Ovary (tissue), 7 donors: ENCODE measurements at regions not wholly inside any gene's neighbourhood (a gene's known extent, or its start where the extent isn't known, plus 50 kb on each side); places are given as distances from the start of the nearest gene placed in this dataset.

Source experiments
- DNase-seq, 5 donors: peaks; one replicate each; pipeline ENCODE4 v3.0.0-alpha.2; 2019 to 2020
- H3K27ac ChIP-seq, 2 donors: fragments of 200-600 bp; one replicate each; pipeline versions ENCODE4 v1.5.1 to v1.8.0; 2019 to 2022
- H3K27me3 ChIP-seq: fragments of 200-600 bp; one replicate; pipeline ENCODE4 v1.8.0; 2022
- H3K36me3 ChIP-seq: fragments of 200-600 bp; sonication (generic); one replicate; pipeline ENCODE4 v1.5.1; 2019
- H3K4me1 ChIP-seq: one replicate; pipeline ENCODE4 v1.8.1; 2013; ENCODE audit warnings: mild to moderate bottlenecking, moderate library complexity; ENCODE audit not compliant: insufficient read depth
- H3K4me3 ChIP-seq: fragments of 200-600 bp; sonication (generic); one replicate; pipeline ENCODE4 v1.5.1; 2017
- H3K9me3 ChIP-seq, 2 donors: fragments of 200-600 bp in 1 of 2; sonication (generic) in 1 of 2; one replicate each; pipeline versions ENCODE4 v1.5.1 to v1.8.1; 2013 to 2019; ENCODE audit warnings: mild to moderate bottlenecking in 1 of 2, moderate library complexity in 1 of 2
- CTCF ChIP-seq, 3 donors: fragments of 450-650 bp in 2 of 3; fragments of 200-600 bp in 1 of 3; IDR thresholded peaks; one replicate each; pipeline versions ENCODE4 v1.5.1 to v1.8.0; 2016 to 2022; ENCODE audit warnings: antibody characterized with exemption in 3 of 3, mild to moderate bottlenecking in 1 of 3
- EP300 ChIP-seq: sonication (generic); formaldehyde crosslinking; IDR thresholded peaks from one replicate; pipeline ENCODE4 v1.6.1; 2017; ENCODE audit warnings: antibody characterized with exemption
- POLR2A ChIP-seq: fragments of 450-650 bp; IDR thresholded peaks from one replicate; pipeline ENCODE4 v1.6.1; 2017; ENCODE audit warnings: antibody characterized with exemption, mild to moderate bottlenecking, moderate library complexity
- WGBS, 3 donors: extraction: QIAGEN DNeasy Blood & Tissue Kit in 1 of 3; methylation state at CpG; one replicate each; pipeline versions ENCODE4 v1.1.5 to v1.1.7; 2013 to 2017; 5-methylcytosine and 5-hydroxymethylcytosine counted together
- intact Hi-C, 4 donors: fragments of 100-400 bp; cut with DNase I; formaldehyde crosslinking; loops; one replicate each; pipeline versions ENCODE4 v1.11.0 to v1.15.1; 2022 to 2023
- donor health status: DM: no; HTN: no; CAD: no; lungs with moderate emphysema.
- donor health status: DM: no; HTN: no; CAD: no.
- donor health status: Bipolar disorder and iron deficiency.
- donor health status: DM: no; HTN: no; CAD: no.
- donor health status: DM: yes; HTN: yes; CAD: no.

DNA sequence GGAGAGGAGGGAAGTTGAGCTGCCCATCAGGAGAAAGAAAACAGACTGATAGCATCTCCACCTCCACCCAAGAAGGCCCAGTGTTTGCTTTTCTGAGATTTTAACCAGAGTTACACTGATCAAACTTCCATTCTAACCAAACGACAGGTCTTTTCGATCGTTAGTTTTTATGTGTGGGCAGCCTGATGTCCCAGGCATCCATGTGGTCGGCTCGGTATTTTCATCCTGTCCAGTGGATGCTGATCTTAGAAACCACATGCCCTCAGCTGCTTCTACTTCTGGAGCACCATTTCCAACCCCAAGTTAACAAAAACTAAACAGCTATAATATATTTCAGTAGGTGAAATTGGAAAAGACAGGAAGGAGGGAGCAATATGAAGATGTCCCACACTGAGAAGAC is 536.8 kb upstream of the JAG1 start:
- no peak overlapping the region for H3K4me3 ChIP-seq
- intact Hi-C loops: no loop called here
- H3K27me3 ChIP-seq: no peaks in the 10 kb centered on the region

GRCh38 chr20:11212272-11212671 is 538.5 kb upstream of the JAG1 start:
- no peak for DNase-seq
- no peak overlapping the region for H3K4me3 ChIP-seq
- TF ChIP-seq EP300: no peak
- TF ChIP-seq POLR2A: no peak
- TF ChIP-seq CTCF (IDR thresholded peaks at IDR 0.05): no peak
- peaks cover 7% of the 10 kb centered on the region for H3K4me1 ChIP-seq
- 92 to 98% (median 94%) methylated on average over 3 of the region's 3 CpGs for WGBS, 3 donors
- H3K27me3 ChIP-seq: no peaks in the 10 kb centered on the region
- H3K27ac ChIP-seq: no peak overlapping the region
- intact Hi-C loops: no loop called here
- H3K36me3 ChIP-seq: no peaks in the 10 kb centered on the region
- no peaks in the 10 kb centered on the region for H3K9me3 ChIP-seq

More for the DNA sequence above, 536.8 kb upstream of the JAG1 start:
- no peak for TF ChIP-seq CTCF (IDR thresholded peaks at IDR 0.05)
- TF ChIP-seq POLR2A: no peak
- TF ChIP-seq EP300: no peak
- WGBS, 3 donors: 86 to 90% (median 89%) methylated on average over 5 of the region's 5 CpGs
- Histone ChIP-seq H3K9me3 (no peaks in the 10 kb centered on the region), H3K27ac (no peak overlapping the region), H3K4me1 (no peaks in the 10 kb centered on the region), H3K36me3 (no peaks in the 10 kb centered on the region)
- no peak for DNase-seq

DNA sequence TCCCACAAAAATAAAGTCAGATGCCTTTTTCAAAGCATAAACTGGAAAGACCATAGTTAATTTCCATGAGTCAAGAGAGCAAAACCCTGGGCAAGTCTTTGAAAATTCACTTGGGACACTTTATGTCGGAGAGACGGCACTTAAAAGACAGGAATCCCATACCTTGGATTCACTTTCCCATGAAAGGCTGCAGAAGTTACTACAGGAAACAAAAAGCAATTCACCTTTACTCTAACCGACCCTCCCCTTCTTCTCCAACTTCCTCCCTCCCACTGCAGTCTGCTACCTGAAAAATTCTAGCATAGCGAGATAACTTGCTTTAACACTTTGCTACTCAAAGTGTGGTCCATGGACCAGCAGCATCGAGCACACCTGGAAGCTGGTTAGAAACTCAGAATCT is 539.1 kb upstream of the JAG1 start:
- intact Hi-C loops: no loop called here
- TF ChIP-seq CTCF (IDR thresholded peaks at IDR 0.05) (no peak), POLR2A (no peak), EP300 (no peak)

DNA sequence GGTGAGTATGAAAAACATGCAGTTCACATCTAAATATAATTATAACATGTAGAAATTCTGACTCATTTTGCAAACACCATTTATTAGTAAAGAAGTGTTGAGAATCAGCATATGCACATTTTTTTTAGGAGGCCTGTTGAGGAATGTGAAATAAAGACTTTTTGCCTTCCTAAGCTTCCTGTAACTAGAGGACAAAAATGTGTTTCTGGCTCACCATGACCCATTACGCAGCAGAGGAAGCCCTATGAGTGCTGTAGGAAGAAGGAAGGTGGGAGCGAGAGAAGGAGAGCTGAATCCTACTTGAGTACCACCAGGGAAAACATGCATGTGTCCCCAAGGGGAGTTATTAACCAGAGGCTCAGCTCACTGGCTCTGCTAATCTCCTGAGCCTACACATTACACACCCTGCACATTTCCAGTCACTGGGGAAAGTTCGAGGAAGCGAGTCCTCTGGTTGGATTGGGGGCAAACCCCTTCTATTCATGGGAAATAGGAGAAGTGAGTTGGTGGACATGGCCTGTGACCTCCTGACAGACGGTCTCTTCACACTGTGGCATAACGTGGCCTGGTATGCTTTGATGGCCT is 540.5 kb upstream of the JAG1 start:
- no peak overlapping the region for H3K4me3 ChIP-seq
- H3K9me3 ChIP-seq: no peaks in the 10 kb centered on the region
- intact Hi-C loops: no loop called here
- TF ChIP-seq CTCF (IDR thresholded peaks at IDR 0.05) (no peak), EP300 (no peak), POLR2A (no peak)
- H3K27ac ChIP-seq: no peak overlapping the region
- 81 to 87% (median 86%) methylated on average over 6 of the region's 6 CpGs for whole genome bisulfite sequencing, 3 donors
- H3K36me3 ChIP-seq: no peaks in the 10 kb centered on the region
- H3K4me1 ChIP-seq: peaks cover 8% of the 10 kb centered on the region
- no peaks in the 10 kb centered on the region for H3K27me3 ChIP-seq
- DNase-seq: no peak

More for the DNA sequence above, 539.1 kb upstream of the JAG1 start:
- Histone ChIP-seq H3K9me3 (no peaks in the 10 kb centered on the region), H3K4me3 (no peak overlapping the region), H3K4me1 (peaks cover 7% of the 10 kb centered on the region), H3K27me3 (no peaks in the 10 kb centered on the region), H3K27ac (no peak overlapping the region), H3K36me3 (no peaks in the 10 kb centered on the region)
- WGBS, 3 donors: 89 to 93% (median 91%) methylated on average over 5 of the region's 5 CpGs
- DNase-seq: no peak
